ENCODE measurements at regions not wholly inside any gene's neighbourhood (a gene's known extent, or its start where the extent isn't known, plus 50 kb on each side); places are given as distances from the start of the nearest gene placed in this dataset.
"Not testable (repeated sequence)": the region's sequence is repeated elsewhere in the genome, so short reads cannot be mapped to it uniquely, and the experiment has no call there.

GRCh38 chr10:34022195-34022594 lies 687.7 kb upstream of the NRP1 start:
- H3K4me3 ChIP-seq, result no peak overlapping the region
- H3K27me3 ChIP-seq, result no peaks in the 10 kb centered on the region
- peaks cover 5% of the 10 kb centered on the region; the same call in 1 of the 2 replicates for H3K9me3 ChIP-seq
- no peaks in the 10 kb centered on the region for H3K36me3 ChIP-seq
- DNase-seq, result no peak

- DNase-seq, result no peak
- no peaks in the 10 kb centered on the region for H3K9me3 ChIP-seq
- H3K36me3 ChIP-seq, result no peaks in the 10 kb centered on the region
- H3K4me3 ChIP-seq, result no peak overlapping the region
- H3K27me3 ChIP-seq, result no peaks in the 10 kb centered on the region
Measured at GRCh38 chr10:34018784-34019183, 684.3 kb upstream of the NRP1 start.

- no peaks in the 10 kb centered on the region for H3K27me3 ChIP-seq
- peak; percentile 5 for DNase-seq
- no peaks in the 10 kb centered on the region for H3K9me3 ChIP-seq
- H3K36me3 ChIP-seq, result no peaks in the 10 kb centered on the region
- H3K4me3 ChIP-seq, result no peak overlapping the region
Measured at GRCh38 chr10:34018129-34018528, 683.7 kb upstream of the NRP1 start.

GRCh38 chr10:34017281-34017680 lies 682.8 kb upstream of the NRP1 start:
- no peaks in the 10 kb centered on the region for H3K36me3 ChIP-seq
- no peaks in the 10 kb centered on the region for H3K9me3 ChIP-seq
- no peak for DNase-seq
- no peaks in the 10 kb centered on the region for H3K27me3 ChIP-seq
- H3K4me3 ChIP-seq, result no peak overlapping the region

GRCh38 chr10:34016576-34016975 lies 682.1 kb upstream of the NRP1 start:
- DNase-seq, result no peak
- Histone ChIP-seq H3K27me3 (no peaks in the 10 kb centered on the region), H3K4me3 (no peak overlapping the region), H3K36me3 (no peaks in the 10 kb centered on the region), H3K9me3 (no peaks in the 10 kb centered on the region)

GRCh38 chr10:34015700-34016099 lies 681.2 kb upstream of the NRP1 start:
- no peaks in the 10 kb centered on the region for H3K9me3 ChIP-seq
- H3K4me3 ChIP-seq, result no peak overlapping the region
- no peaks in the 10 kb centered on the region for H3K27me3 ChIP-seq
- H3K36me3 ChIP-seq, result no peaks in the 10 kb centered on the region
- no peak for DNase-seq

GRCh38 chr10:34013235-34013634 lies 678.8 kb upstream of the NRP1 start:
- Histone ChIP-seq H3K27me3 (no peaks in the 10 kb centered on the region), H3K4me3 (no peak overlapping the region), H3K36me3 (no peaks in the 10 kb centered on the region), H3K9me3 (no peaks in the 10 kb centered on the region)
- DNase-seq, result no peak

GRCh38 chr10:34010891-34011290 lies 676.4 kb upstream of the NRP1 start:
- no peaks in the 10 kb centered on the region for H3K36me3 ChIP-seq
- H3K9me3 ChIP-seq, result no peaks in the 10 kb centered on the region
- H3K4me3 ChIP-seq, result no peak overlapping the region
- DNase-seq, result peak; percentile 49
- no peaks in the 10 kb centered on the region; the same call in 1 of the 2 replicates for H3K27me3 ChIP-seq

- H3K36me3 ChIP-seq, DNase-seq, H3K27me3 ChIP-seq, H3K9me3 ChIP-seq, H3K4me3 ChIP-seq: not testable (repeated sequence)
Measured at GRCh38 chr10:34010228-34010627, 675.8 kb upstream of the NRP1 start.

GRCh38 chr10:34008656-34009055 lies 674.2 kb upstream of the NRP1 start:
- H3K9me3 ChIP-seq, result no peaks in the 10 kb centered on the region
- no peaks in the 10 kb centered on the region; the same call in 1 of the 2 replicates for H3K27me3 ChIP-seq
- no peaks in the 10 kb centered on the region for H3K36me3 ChIP-seq
- H3K4me3 ChIP-seq, result no peak overlapping the region
- no peak for DNase-seq

- no peaks in the 10 kb centered on the region for H3K9me3 ChIP-seq
Measured at GRCh38 chr10:34006471-34006870, 672.0 kb upstream of the NRP1 start.

GRCh38 chr10:34003561-34003960 lies 669.1 kb upstream of the NRP1 start:
- no peaks in the 10 kb centered on the region for H3K9me3 ChIP-seq

More at GRCh38 chr10:34006471-34006870, 672.0 kb upstream of the NRP1 start:
- DNase-seq, result no peak
- no peaks in the 10 kb centered on the region; the same call in 1 of the 2 replicates for H3K27me3 ChIP-seq
- H3K36me3 ChIP-seq, result no peaks in the 10 kb centered on the region
- no peak overlapping the region for H3K4me3 ChIP-seq

GRCh38 chr10:34002896-34003295 lies 668.4 kb upstream of the NRP1 start:
- Histone ChIP-seq H3K4me3 (no peak overlapping the region), H3K9me3 (no peaks in the 10 kb centered on the region), H3K27me3 (no peaks in the 10 kb centered on the region; the same call in 1 of the 2 replicates), H3K36me3 (no peaks in the 10 kb centered on the region)
- DNase-seq, result no peak

More at GRCh38 chr10:34003561-34003960, 669.1 kb upstream of the NRP1 start:
- Histone ChIP-seq H3K36me3 (no peaks in the 10 kb centered on the region), H3K27me3 (no peaks in the 10 kb centered on the region; the same call in 1 of the 2 replicates), H3K4me3 (no peak overlapping the region)
- DNase-seq, result no peak

- Histone ChIP-seq H3K27me3 (no peaks in the 10 kb centered on the region), H3K36me3 (no peaks in the 10 kb centered on the region), H3K4me3 (no peak overlapping the region), H3K9me3 (no peaks in the 10 kb centered on the region)
- no peak for DNase-seq
Measured at GRCh38 chr10:34001831-34002230, 667.4 kb upstream of the NRP1 start.

- DNase-seq, result no peak
- no peaks in the 10 kb centered on the region for H3K36me3 ChIP-seq
Measured at GRCh38 chr10:34001087-34001580, 666.7 kb upstream of the NRP1 start.

GRCh38 chr10:33993917-33994316 lies 659.5 kb upstream of the NRP1 start:
- H3K36me3 ChIP-seq, result no peaks in the 10 kb centered on the region
- no peak for DNase-seq
- H3K4me3 ChIP-seq, result no peak overlapping the region
- H3K9me3 ChIP-seq, result no peaks in the 10 kb centered on the region
- no peaks in the 10 kb centered on the region for H3K27me3 ChIP-seq

More at GRCh38 chr10:34001087-34001580, 666.7 kb upstream of the NRP1 start:
- Histone ChIP-seq H3K4me3 (no peak overlapping the region), H3K27me3 (no peaks in the 10 kb centered on the region), H3K9me3 (no peaks in the 10 kb centered on the region)

GRCh38 chr10:33991924-33992323 lies 657.5 kb upstream of the NRP1 start:
- DNase-seq, result no peak
- Histone ChIP-seq H3K27me3 (no peaks in the 10 kb centered on the region), H3K4me3 (no peak overlapping the region), H3K9me3 (no peaks in the 10 kb centered on the region), H3K36me3 (no peaks in the 10 kb centered on the region)

GRCh38 chr10:33986515-33986914 lies 652.0 kb upstream of the NRP1 start:
- Histone ChIP-seq H3K27me3 (no peaks in the 10 kb centered on the region), H3K9me3 (no peaks in the 10 kb centered on the region), H3K4me3 (no peak overlapping the region), H3K36me3 (no peaks in the 10 kb centered on the region)
- no peak for DNase-seq

- DNase-seq, result no peak
- Histone ChIP-seq H3K9me3 (no peaks in the 10 kb centered on the region), H3K27me3 (no peaks in the 10 kb centered on the region), H3K36me3 (no peaks in the 10 kb centered on the region), H3K4me3 (no peak overlapping the region)
Measured at GRCh38 chr10:33986016-33986415, 651.5 kb upstream of the NRP1 start.
